COR-L47 (cell line): ENCODE measurements at regions not wholly inside any gene's neighbourhood (a gene's known extent, or its start where the extent isn't known, plus 50 kb on each side); places are given as distances from the start of the nearest gene placed in this dataset.
"Not testable (repeated sequence)": the region's sequence is repeated elsewhere in the genome, so short reads cannot be mapped to it uniquely, and the experiment has no call there.

Experiments used
- DNase-seq: peaks from one replicate; lab custom pipeline; 2025; lab: John Stamatoyannopoulos, UW

GRCh38 chr15:53126144-53126543 is 336.0 kb upstream of the ONECUT1 start:
- DNase-seq: no peak

- DNase-seq: no peak
Measured at GRCh38 chr15:53122818-53123217, 332.7 kb upstream of the ONECUT1 start.

- DNase-seq: not testable (repeated sequence)
Measured at GRCh38 chr15:53116915-53117314, 326.8 kb upstream of the ONECUT1 start.

- DNase-seq: no peak
Measured at GRCh38 chr15:53116169-53116568, 326.0 kb upstream of the ONECUT1 start.

- no peak for DNase-seq
Measured at GRCh38 chr15:53115563-53115962, 325.4 kb upstream of the ONECUT1 start.

- no peak for DNase-seq
Measured at GRCh38 chr15:53114960-53115359, 324.8 kb upstream of the ONECUT1 start.

- no peak for DNase-seq
Measured at GRCh38 chr15:53110999-53111398, 320.9 kb upstream of the ONECUT1 start.

GRCh38 chr15:53108319-53108718 is 318.2 kb upstream of the ONECUT1 start:
- DNase-seq: no peak

- DNase-seq: no peak
Measured at GRCh38 chr15:53107855-53108254, 317.7 kb upstream of the ONECUT1 start.

GRCh38 chr15:53106505-53107286 is 316.6 kb upstream of the ONECUT1 start:
- no peak for DNase-seq

- no peak for DNase-seq
Measured at GRCh38 chr15:53102483-53102882, 312.3 kb upstream of the ONECUT1 start.

GRCh38 chr15:53080484-53080883 is 290.3 kb upstream of the ONECUT1 start:
- no peak for DNase-seq

GRCh38 chr15:53074221-53074620 is 284.1 kb upstream of the ONECUT1 start:
- DNase-seq: no peak

GRCh38 chr15:53072077-53072476 is 281.9 kb upstream of the ONECUT1 start:
- DNase-seq: peak; percentile 60

- DNase-seq: no peak
Measured at GRCh38 chr15:53068636-53069035, 278.5 kb upstream of the ONECUT1 start.

- no peak for DNase-seq
Measured at GRCh38 chr15:53059273-53060043, 269.3 kb upstream of the ONECUT1 start.

GRCh38 chr15:53046153-53046790 is 256.1 kb upstream of the ONECUT1 start:
- no peak for DNase-seq

GRCh38 chr15:53038655-53038941 is 248.5 kb upstream of the ONECUT1 start:
- no peak for DNase-seq

GRCh38 chr15:53037904-53038654 is 247.9 kb upstream of the ONECUT1 start:
- DNase-seq: no peak

GRCh38 chr15:53036641-53037040 is 246.5 kb upstream of the ONECUT1 start:
- no peak for DNase-seq

GRCh38 chr15:53034767-53035245 is 244.7 kb upstream of the ONECUT1 start:
- DNase-seq: no peak

GRCh38 chr15:53033709-53034108 is 243.6 kb upstream of the ONECUT1 start:
- DNase-seq: no peak
